ENCODE measurements at regions not wholly inside any gene's neighbourhood (a gene's known extent, or its start where the extent isn't known, plus 50 kb on each side); places are given as distances from the start of the nearest gene placed in this dataset.

- DNase-seq (ENCODE audit: low read depth): no peak
- no peak overlapping the region for H3K4me3 ChIP-seq (ENCODE audit: low read depth, low read length)
- no peak for TF ChIP-seq CTCF (conservative IDR thresholded peaks at IDR 0.05; ENCODE audit: low read depth, low read length)
Observed at GRCh38 chr3:4099607-4100006, 203.6 kb upstream of the SETMAR start.

- no peak overlapping the region for H3K4me3 ChIP-seq (ENCODE audit: low read depth, low read length)
- no peak for TF ChIP-seq CTCF (conservative IDR thresholded peaks at IDR 0.05; ENCODE audit: low read depth, low read length)
- no peak for DNase-seq (ENCODE audit: low read depth)
Observed at GRCh38 chr3:4107430-4107829, 195.7 kb upstream of the SETMAR start.

- DNase-seq (ENCODE audit: low read depth): no peak
- TF ChIP-seq CTCF (conservative IDR thresholded peaks at IDR 0.05; ENCODE audit: low read depth, low read length): no peak
- no peak overlapping the region for H3K4me3 ChIP-seq (ENCODE audit: low read depth, low read length)
Observed at GRCh38 chr3:4113811-4114522, 189.2 kb upstream of the SETMAR start.

- DNase-seq (ENCODE audit: low read depth): no peak
- TF ChIP-seq CTCF (conservative IDR thresholded peaks at IDR 0.05; ENCODE audit: low read depth, low read length): no peak
- H3K4me3 ChIP-seq (ENCODE audit: low read depth, low read length): no peak overlapping the region
Observed at GRCh38 chr3:4119119-4119518, 184.1 kb upstream of the SETMAR start.

- no peak for TF ChIP-seq CTCF (conservative IDR thresholded peaks at IDR 0.05; ENCODE audit: low read depth, low read length)
- no peak overlapping the region for H3K4me3 ChIP-seq (ENCODE audit: low read depth, low read length)
- DNase-seq (ENCODE audit: low read depth): no peak
Observed at GRCh38 chr3:4125576-4125975, 177.6 kb upstream of the SETMAR start.

- TF ChIP-seq CTCF (conservative IDR thresholded peaks at IDR 0.05; ENCODE audit: low read depth, low read length): no peak
- H3K4me3 ChIP-seq (ENCODE audit: low read depth, low read length): no peak overlapping the region
- no peak for DNase-seq (ENCODE audit: low read depth)
Observed at GRCh38 chr3:4138150-4138785, 164.9 kb upstream of the SETMAR start.
